Fibroblast of skin of scalp (primary cell): ENCODE measurements at regions not wholly inside any gene's neighbourhood (a gene's known extent, or its start where the extent isn't known, plus 50 kb on each side); places are given as distances from the start of the nearest gene placed in this dataset.

Source experiments
- DNase-seq: peaks from one replicate; pipeline ENCODE4 v3.0.0-alpha.2; 2013

DNA sequence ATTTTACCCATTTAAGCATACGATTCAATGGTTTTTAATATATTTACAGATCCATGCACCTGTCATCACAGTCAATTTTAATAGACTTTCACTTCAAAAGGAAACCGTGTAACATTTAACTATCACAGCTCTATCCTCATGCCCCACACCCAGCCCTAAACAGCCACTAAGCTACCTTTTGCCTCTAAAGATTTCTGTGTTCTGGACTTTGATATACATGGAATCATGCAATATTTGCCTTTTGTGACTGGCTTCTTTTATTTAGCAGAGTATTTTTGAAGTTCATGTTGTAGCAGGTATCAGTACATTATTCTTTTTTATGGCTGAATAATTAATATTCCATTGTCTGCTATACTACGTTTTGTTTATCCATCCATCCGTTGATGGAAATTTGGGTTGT lies 50.3 kb upstream of the STX16 start:
- DNase-seq = no peak

DNA sequence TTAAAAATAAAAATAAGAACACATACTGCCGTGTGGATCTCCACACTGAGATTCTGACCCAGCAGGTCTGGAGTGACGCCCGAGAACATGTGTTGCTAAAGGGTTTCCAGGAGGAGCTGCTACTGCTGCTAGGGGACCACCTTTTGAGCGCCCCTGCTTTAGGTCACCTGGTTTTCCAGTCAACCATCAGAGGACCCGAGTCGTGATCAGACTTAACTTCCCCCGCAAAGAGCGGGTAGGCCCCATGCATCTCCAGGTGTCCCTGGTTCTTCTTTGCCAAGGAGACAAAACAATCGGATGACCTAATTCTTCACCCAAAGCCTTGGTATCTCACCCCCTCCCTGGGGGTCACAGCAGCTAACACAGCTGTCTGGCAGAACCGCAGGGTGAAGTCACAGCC lies 51.1 kb upstream of the STX16 start:
- no peak for DNase-seq

DNA sequence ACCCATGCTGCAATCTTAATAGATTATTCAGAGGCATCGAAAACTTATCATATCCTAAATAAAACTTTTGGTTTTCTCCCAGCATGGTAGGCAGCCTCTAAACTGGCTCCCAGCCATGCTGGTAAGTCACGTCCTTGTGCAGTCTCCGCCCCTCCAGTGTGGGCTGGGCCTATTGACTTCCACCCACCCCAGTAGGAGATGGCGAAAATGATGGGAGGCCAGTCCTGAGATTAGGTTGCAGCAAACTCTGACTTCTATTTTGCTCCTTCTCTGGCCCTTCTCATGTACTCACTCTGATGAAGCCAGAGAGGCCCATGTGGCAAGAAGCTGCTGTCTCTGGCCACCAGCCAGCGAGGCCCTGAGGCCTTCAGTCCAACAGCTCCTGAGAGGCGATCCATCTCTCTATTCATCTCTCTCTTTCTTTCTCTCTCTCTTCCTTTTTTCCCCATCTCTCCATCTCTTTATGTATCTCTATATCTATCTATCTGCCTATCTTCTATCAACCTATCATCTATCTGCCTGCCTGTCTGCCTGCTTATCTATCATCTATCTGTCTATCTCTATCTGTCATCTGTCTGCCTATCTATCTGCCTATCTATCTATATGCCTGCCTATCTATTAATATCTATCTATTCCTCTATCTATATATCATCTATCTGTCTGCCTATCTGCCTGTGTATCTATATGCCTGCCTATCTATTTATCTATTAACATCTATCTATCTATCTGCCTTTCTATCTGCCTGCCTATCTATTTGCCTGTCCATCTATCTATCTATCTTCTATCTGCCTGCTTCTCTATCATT lies 52.7 kb upstream of the STX16 start:
- DNase-seq = peak; percentile 50

DNA sequence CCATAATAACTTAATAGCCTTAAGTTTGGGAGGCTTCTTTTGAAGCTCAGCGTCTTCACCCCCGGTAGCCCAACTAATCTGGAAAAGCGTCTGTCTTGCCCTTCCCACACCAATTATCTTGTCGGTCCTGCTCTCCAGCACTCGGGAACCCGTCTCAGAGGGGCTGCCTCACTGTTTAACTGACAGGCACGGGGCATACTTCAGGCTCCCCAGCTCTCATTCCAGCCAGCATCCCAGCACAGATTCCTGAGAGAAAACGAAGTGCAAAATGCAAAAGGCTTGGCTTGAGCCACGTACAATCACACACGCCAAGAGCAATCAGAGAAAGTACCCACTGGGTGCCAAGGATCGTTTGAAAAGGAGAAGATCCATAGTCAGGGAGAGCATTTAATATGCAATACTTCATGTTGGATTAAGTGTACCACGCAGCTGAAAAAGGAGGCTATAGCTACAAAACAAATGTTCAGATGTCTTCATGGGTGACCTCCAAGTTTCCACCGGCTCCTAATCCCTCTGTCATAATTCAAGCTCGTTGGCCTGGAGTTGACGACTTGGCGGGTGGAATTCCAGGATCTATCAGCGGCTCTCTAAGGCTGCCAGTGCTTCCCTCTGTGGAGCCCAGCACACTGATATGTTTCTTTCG lies 53.7 kb upstream of the STX16 start:
- no peak for DNase-seq

DNA sequence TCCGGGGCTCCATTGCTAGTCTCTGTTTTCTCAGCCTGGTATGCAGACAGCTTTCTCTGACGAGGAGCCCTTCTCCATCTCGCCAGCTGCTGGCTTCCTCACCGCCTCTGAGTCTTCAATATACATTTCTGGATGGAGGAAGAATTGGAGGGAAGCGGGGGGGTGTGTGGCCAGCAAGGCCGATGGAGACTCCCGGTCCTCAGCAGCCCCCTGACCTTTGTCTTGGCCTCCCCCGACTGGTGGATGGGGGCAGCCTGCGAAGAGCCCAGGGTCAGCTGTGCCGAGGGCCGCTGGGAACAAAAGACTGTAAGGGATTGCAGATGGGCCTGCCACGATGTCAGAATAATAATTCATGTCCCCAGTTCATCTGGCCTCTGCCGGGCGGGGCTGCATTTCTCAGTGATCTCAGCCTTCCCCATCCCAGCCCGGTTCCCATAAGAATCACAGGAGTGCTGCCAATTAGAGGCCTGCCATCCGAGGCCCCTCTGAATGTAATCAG lies 54.3 kb upstream of the STX16 start:
- DNase-seq = peak; percentile 35

DNA sequence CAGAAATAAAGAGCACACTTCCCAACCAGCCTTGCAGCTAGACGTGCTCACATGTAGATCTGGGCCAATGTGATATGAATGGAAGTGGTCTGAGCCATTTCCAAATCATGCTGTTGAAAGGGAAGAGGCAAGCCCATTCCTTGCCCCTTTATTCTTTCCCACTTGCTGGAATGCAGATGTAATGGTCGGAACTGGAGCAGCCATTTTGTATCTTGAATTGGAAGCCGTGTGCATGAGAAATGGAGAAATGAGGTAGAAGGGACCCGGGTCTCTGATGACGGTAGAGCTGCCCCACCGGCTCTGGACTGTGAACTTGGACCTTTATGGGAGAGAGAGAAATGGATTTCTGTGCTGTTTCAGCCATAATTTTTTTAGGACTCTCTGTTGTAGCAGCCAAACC lies 54.8 kb upstream of the STX16 start:
- no peak for DNase-seq

DNA sequence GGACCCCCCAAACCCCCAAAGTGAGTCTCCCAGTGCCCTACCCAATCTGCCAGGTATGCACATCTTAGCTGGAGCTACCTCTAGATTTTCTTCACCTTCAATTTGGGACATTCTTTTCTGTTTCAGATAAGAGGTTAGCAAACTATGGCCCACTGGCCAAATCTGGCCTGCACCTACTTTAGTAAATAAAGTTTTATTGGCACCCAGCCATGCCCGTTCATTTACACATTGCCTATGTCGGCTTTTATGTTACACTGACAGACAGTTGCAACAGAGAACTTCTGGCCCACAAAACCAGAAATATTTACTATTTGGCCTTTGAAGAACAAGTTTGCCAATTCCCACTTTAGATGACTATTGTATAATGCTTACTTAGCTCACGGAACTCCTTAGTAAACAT lies 55.9 kb upstream of the STX16 start:
- no peak for DNase-seq

DNA sequence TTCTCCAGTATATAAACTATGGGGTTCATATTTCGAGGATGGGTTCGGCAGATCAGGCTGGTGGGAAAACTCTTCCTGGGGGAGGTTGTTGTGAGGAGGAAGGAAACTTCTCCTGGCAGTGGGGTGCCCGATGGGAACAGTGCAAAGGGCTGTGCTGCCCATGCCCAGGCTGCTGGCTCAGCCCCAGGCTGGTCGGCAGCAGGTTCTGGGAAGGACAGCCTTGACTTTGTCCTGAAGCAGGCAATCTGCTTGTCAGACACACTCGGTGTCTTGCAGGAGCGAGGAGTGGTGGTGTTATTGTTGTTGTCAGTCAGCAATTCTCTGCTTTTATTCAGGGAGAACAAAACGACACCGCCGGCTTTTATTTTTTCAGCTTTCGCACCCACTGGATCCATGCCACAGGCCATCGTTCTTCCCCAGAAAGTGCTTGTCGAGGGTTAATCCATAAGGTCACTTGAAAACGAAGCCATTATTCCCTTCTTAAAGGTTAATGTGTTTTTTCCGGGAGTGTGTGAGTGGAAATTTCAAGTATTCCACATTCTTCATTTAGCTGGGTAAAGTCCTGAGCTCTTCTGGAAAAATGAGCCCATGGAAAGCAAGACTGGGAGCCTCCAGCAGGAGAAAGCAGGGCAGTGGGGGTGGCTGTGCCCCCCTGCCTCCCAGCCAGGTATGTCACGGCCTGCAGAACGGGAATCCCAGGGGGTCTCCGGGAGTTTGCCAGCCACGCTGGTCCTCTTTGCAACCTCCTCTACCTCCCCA lies 57.0 kb upstream of the STX16 start:
- no peak for DNase-seq

DNA sequence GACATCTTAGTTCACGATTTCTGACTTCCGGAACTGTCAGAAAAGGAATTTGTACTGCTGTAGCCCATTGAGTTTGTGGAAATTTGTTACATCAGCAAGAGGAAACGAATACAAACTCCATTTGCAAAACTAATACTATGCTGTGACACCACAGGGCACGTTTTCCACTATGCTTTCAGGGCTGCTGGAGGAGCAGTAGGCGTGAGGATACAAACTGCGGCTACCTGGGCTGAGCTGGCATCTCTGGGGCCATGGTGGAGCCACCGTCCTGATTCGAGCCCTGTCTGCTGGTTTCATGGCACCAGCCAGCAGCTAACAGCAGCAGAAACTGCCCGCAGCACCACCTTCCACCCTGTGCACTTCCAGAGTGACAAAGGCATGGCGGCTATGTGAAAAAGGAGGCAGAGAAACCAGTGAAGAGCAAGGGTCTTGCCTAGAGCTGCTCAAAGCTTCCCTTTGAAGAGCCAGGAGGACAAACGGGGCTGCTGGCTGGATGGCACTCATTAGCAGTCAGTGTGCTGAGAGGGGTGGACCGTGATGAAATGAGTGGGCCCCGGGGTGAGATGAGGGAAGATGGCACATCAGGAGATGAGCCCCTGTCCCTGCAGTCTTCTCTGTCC lies 58.9 kb upstream of the STX16 start:
- DNase-seq = no peak

DNA sequence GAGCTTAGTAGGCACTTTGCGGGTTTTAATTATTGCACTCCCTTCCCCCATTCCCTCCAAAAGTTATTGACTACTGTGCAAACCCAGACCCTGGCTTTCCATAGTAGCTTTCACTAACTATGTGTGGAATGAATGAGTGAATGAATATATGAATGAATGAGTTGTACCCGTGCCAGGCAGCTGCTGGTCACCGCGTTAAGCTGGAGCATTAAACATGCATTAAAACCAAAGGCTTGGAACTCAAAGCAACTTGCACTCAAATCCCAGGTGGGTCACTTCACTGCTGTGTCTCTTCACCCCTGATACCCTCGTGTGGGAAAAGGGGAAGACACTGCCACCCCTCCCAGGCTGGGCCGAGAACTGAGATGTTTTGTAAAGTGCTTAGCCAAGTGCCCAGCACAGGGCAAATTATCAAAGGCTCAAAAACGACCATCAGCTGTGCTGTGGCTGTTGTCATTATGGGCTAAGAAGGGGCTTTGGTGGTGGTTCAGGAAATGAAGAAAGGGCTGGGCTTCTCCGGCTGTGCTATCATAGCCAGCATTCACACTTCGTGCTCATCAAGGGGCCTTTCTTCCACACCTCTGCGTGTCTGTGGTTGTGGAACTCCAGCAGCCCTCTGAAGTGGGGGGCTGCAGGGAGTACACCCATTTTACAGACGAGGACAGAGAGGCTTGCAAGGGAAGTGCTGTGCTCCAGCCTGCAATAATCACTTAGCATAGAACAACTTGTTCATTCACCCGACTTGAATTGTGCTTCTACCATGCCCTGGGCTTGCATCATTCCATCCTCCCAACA lies 60.2 kb upstream of the STX16 start:
- DNase-seq = no peak

DNA sequence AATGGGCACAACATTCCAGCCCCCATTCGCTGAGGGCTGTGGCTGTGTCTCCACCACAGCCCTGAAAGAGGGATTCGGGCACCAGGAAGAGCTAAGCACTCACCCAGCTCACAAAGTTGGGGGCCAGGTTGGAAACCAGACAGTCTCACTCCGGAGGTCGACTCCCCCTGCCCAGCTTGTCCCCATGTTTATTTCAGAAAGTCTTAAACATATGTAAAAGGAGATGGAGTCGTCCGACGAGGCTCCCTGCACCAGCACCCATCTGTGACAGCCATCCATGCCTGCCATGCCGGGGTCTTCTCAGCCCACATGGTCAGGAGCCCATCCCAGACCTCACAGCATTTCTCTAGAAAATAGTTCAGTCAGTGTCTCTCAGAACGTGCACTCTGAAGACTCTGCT lies 63.6 kb upstream of the STX16 start:
- no peak for DNase-seq

DNA sequence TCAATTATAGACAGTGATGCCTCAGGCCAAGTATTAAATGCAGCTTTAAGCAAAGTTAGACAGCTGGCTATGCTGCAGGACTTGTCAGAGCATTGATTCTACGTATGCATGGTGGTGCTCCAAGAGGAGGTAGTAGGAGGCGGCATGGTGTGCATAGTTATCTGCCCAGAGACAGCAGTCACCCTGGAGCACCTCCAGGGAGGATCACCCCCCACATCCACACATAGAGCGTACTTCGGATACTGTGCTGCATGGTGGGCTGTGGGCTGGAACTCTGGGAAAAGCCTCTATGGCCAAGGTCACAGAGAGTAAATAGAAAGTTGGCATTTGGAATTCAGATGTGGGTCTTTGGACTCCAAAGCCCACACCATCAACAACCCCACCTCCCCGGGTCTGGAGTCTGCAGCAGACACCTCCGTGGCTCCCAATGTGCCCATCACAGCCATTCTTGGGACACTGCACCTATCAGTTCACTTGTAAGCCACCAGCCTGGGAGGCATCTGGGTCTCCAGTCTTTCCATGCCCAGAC lies 64.5 kb upstream of the STX16 start:
- no peak for DNase-seq

DNA sequence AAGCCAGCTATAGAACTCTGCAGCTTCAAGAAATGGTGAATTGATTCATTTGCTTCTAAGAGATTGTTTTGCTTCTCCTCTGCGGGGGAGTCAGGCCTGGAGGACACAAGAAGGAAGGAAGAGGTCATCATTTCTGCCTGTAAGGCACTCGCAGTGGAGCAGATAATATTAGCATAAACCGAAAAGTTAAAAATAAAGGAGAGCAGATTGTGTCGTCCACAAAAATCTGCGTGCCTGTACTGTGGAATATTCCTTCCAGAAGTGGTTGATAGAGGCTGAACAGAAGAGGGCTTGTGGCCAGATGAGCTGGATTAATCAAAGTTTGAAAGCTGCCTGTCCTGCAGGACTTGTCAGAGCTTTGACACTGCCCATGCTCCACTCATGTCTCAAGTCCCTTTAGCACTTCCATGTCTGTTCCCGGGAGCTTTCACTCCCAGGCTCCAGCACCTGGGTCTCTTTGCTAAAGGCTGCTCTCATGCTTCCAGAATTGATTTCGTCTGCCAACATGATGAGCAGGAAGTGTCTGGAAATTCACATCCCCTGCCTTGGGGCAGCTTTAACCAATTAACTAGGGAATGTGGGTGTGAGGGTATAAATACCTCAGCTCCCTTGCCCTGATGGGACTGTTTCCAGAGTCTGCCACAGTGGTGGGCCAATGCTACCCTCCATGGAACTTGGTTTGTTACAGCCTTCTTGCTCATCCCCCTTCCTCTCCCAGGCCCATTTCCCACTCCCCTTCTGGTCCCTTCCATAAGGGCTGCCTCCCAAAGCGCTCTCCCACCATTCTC lies 65.1 kb upstream of the STX16 start:
- peak; percentile 43 for DNase-seq

DNA sequence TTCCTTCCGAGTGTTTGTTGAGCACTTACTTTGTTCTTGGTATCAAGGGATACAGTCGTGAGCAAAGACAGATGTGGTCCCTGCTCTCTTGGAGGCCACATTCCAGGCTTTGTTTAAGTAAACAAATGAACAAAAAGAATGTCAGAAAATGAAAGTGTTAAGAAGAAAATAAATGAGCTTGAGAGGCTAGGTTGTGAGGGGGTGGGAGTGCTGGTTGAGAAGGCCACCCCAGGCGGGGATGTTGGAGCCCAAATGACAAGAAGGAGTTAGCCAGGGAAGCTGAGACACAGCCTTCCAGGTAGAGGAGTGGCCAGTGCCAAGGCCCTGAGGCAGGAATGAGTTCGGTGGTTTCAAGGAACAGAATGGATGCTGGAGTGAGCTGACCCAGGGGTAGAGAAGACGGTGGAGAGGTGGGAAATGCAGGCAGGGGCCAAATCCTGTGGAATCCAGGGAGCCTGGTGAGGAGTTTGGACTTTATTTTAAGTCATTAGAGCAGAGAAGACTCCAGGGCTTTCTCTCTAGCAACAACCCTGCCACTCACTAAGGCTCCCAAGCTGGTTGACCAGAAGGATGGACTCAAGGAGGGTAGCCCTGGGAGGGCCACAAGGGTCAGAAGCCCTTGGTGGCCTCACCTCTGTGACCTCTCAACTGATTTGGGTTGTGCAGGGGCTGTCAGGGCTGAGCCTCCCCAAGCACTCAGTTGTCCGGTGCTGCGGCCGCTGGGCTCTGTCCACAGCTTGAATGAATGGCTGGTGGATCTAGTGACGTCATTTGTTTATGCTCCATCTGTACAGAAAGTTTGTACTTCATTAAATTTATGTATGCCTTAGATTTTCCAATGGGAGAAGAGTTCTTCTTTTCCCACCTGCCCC lies 66.0 kb upstream of the STX16 start:
- DNase-seq = peak; percentile 40

DNA sequence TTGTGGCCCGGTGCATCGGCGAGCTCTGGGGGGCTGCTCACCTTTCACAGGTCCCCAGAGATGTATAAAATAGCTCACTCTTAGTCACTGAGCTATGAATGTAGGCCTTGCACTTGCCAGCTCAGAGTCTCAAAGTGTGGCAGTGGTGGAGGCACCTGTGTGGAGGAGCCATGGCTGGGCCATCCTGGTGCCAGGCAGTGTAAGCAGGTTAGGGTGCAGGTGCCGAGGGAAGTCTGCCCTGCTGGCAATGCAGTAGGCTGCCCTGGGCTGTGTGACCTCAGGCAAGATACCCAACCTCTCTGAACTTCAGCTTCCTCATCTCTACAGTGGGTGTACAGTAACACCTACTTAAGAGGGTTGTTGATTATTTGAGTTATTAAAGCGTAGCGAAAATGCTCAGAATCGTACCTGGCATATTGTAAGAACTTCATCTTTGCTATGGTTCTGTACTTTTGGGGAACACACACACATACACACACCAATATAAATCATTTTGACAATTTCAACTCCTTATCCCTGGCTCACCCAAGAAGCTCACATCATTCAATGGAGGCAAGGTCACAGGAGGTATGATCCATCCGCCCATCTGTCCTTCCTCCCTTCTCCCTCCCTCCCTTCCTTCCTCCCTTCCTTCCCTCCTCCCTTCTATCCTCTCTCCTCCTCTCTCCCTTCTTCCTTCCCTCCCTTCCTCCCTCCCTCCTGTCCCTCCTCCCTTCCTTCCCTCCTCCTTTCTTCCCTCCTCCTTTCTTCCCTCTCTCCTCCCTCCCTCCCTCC lies 66.8 kb upstream of the STX16 start:
- no peak for DNase-seq

DNA sequence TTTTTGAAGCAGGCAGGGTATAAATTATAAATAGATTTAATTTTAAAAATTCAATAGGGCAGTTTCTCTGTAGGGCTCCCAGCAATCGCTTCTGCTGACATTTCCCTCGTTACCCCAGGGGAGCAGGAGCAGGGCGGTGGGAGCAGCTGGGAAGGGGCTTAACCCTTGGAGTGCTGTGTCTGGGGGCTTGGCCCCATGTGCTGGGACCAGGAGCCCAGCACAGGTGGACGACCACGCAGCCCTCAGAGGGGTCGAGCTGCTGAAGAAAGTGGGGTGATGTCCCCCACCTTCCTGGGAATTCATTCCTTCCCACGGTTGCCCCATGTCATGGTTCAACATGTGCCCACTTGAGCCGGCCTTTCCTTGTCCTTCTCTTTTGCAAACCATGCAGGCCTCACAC lies 67.5 kb upstream of the STX16 start:
- no peak for DNase-seq

DNA sequence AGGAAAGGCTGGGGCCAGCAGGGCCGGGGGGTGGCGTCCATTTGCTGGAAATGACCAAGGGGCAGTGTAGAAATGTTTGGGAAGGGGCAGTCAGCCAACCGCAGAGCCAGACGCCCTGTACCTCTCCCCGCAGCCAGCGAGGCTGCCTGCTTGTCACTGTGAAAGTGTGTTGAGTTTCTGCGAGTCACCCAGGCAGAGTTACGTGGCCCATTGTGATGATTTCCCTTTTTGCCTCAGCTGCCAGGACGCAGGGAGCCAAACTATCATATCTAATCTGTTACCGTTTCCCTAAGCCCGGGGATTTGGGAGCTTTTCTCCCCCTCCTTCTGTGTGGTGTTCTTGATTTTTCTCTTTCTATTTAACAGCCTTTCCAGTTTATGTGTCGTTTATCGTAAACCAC lies 67.9 kb upstream of the STX16 start:
- no peak for DNase-seq

DNA sequence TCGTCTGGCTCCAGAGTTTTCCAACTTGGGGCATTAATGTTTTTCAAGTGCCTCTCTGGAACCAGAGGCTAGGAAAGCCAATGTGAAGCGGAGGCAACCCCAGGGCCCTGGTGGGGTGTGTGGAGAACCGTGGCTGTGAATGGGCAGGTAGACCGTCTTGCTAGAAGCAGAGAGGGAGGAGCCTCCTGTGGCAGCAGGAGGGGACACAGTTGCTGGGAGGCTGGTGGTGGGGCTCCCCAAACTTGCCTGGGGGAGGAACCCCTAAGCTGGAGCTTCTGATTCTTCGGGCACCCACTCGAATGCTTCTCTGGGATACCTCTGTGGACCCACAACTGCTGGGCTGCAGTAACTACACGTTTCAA lies 65.3 kb upstream of the APCDD1L start:
- no peak for DNase-seq

DNA sequence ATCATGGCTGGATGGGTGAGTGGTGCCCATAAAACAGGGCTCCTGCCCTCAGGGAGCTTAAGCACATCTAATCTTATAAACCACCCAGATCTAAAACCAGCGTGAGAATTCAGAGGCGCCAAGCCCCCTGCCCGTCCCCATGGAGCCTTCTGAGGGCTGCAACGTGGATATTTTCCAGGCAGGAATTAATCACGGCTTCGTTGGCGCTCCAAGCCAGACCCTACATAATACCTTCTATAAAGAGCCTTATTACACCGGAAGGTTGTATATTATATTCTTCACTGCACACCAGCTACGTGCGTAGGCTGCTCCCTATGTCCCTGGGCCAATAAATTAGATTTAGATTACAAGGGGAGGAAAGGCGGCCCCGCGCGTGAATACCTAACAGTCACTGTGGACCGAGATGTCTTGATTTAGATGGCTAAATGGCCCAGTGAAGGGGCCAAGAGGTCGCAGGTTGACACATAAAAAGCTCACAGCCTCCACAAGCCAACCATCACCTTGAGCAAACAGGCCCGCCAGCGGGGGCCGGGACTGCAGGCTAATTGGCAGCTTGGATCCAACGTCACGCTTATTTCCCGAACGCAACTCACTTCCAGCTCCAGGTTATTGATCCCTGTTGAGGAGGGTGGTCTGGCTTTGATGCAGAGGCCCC lies 64.7 kb upstream of the APCDD1L start:
- no peak for DNase-seq
